ENCODE measurements at regions not wholly inside any gene's neighbourhood (a gene's known extent, or its start where the extent isn't known, plus 50 kb on each side); places are given as distances from the start of the nearest gene placed in this dataset.

DNA sequence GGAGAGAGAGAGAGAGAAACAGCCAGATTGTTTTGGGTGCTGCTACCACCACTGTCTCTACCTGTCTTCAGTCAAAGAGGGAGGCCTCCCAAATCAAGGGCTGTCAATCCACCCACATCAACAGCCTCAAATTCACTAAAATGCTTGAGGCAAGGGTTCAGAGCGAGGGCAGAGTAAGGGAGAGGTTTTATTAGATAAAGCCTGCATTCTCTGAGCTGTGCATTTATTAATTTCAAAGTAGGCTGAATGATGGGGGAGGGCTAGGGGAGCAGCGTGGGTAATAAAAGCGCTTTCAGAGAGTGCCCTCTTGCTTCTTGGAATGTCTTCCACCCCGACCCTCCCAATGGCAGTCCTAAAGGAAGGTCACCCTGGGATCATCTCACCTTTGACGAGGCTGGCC is 636.5 kb upstream of the TBX3 start:
- no peak for DNase-seq
- Histone ChIP-seq H3K9me3 (ENCODE audit: low read length) (no peaks in the 10 kb centered on the region), H3K27ac (ENCODE audit: low read depth, low read length) (no peak overlapping the region), H3K4me1 (ENCODE audit: insufficient read depth, low read length) (no peaks in the 10 kb centered on the region), H3K27me3 (ENCODE audit: insufficient read depth, low read length, poor library complexity, severe bottlenecking) (no peaks in the 10 kb centered on the region), H3K4me3 (ENCODE audit: low read length) (no peak overlapping the region), H3K36me3 (ENCODE audit: insufficient read depth, low read length) (no peaks in the 10 kb centered on the region)
- ChIA-PET POLR2A (no interaction called here), CTCF (no interaction called here)
- no peak overlapping the region for H3K4me3 Mint-ChIP-seq
- no peaks in the 10 kb centered on the region for H3K36me3 Mint-ChIP-seq
- no peaks in the 10 kb centered on the region for H3K27me3 Mint-ChIP-seq
- H3K4me1 Mint-ChIP-seq, result no peaks in the 10 kb centered on the region
- H3K9me3 Mint-ChIP-seq, result peaks cover 7 to 23% (median 10%) of the 10 kb centered on the region in 5 donors
- no peak overlapping the region for H3K27ac Mint-ChIP-seq

DNA sequence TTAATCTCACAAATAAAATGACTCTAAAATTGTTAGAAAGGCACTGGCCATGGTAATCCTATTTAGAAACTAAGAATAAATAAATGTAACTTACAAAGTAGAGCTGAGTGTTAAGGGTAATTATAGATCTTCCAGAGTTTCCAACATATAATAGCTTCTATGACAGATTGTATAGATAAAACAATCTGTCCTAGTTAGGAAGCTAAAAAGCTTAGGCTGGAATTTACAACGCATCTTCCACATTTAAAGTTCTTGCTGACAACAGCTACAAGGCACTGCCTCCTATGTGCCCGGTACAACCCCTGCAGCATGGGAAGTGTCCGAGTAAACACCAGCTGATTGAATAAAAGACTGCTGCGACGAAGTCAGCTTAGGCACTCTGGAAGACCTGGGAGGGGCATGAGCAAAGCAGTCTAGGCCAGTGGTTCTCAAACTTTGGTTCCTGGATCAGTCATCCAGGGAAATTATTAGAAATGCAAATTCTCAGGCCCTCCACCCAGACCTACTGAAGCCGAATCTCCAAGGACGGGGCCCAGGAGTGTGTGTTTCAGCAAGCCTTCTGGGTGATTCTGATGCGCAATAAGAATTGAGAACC is 635.6 kb upstream of the TBX3 start:
- no peaks in the 10 kb centered on the region for H3K36me3 Mint-ChIP-seq
- DNase-seq, result no peak
- H3K9me3 Mint-ChIP-seq, result peaks cover 7 to 21% (median 12%) of the 10 kb centered on the region in 5 donors
- H3K36me3 ChIP-seq (ENCODE audit: insufficient read depth, low read length), result no peaks in the 10 kb centered on the region
- no peaks in the 10 kb centered on the region for H3K27me3 Mint-ChIP-seq
- H3K4me1 ChIP-seq (ENCODE audit: insufficient read depth, low read length), result no peaks in the 10 kb centered on the region
- no peaks in the 10 kb centered on the region for H3K27me3 ChIP-seq (ENCODE audit: insufficient read depth, low read length, poor library complexity, severe bottlenecking)
- POLR2A ChIA-PET, result no interaction called here
- no peaks in the 10 kb centered on the region for H3K4me1 Mint-ChIP-seq
- CTCF ChIA-PET, result no interaction called here
- H3K27ac Mint-ChIP-seq, result no peak overlapping the region
- H3K4me3 ChIP-seq (ENCODE audit: low read length), result no peak overlapping the region
- no peaks in the 10 kb centered on the region for H3K9me3 ChIP-seq (ENCODE audit: low read length)
- no peak overlapping the region for H3K27ac ChIP-seq (ENCODE audit: low read depth, low read length)
- no peak overlapping the region for H3K4me3 Mint-ChIP-seq

DNA sequence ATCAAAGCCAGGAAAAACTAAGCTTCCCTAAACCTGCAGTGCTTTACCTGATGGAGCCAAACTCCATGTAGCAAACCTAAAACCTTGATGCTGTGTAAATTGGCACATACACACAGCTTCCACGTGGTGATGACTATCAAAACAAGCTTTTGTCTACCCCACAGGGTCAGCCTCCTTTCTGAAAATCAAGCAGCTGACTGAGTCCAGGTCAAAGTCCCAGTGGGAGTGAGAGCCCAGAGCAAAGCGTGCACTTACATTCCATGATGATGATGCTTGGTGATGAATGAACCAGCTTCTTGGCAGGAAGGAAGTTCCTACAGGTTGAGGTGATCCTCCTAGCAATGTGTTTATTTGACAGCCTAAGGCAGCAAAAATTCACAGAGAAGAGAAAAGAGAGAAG is 630.0 kb upstream of the TBX3 start:
- H3K9me3 Mint-ChIP-seq, result peaks cover 2 to 19% (median 9%) of the 10 kb centered on the region in 5 donors
- Histone ChIP-seq H3K27ac (ENCODE audit: low read depth, low read length) (no peak overlapping the region), H3K27me3 (ENCODE audit: insufficient read depth, low read length, poor library complexity, severe bottlenecking) (no peaks in the 10 kb centered on the region), H3K4me3 (ENCODE audit: low read length) (no peak overlapping the region), H3K9me3 (ENCODE audit: low read length) (no peaks in the 10 kb centered on the region), H3K4me1 (ENCODE audit: insufficient read depth, low read length) (no peaks in the 10 kb centered on the region), H3K36me3 (ENCODE audit: insufficient read depth, low read length) (no peaks in the 10 kb centered on the region)
- POLR2A ChIA-PET, result no interaction called here
- CTCF ChIA-PET, result no interaction called here
- H3K36me3 Mint-ChIP-seq, result no peaks in the 10 kb centered on the region
- no peaks in the 10 kb centered on the region for H3K27me3 Mint-ChIP-seq
- no peaks in the 10 kb centered on the region for H3K4me1 Mint-ChIP-seq
- DNase-seq, result no peak
- H3K27ac Mint-ChIP-seq, result no peak overlapping the region
- H3K4me3 Mint-ChIP-seq, result no peak overlapping the region

DNA sequence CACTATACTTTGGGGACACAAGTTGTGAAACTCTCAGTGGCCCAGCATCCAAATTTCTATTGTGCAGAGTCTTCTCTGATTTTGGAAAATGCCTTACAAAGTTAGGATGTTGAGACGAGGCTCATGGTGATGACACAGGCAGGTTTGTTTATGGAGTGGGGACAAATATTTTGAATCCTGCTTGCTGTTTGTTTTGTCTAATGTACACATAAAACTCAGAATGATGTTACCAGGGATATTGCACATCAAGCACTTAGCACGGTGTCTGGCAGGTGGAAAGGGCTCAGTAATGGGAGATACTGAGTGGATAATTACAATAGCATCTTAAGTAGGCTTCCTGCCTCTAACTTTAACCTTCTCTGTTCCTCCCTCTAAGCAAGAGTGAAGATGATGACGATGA is 628.9 kb upstream of the TBX3 start:
- Histone ChIP-seq H3K27me3 (ENCODE audit: insufficient read depth, low read length, poor library complexity, severe bottlenecking) (no peaks in the 10 kb centered on the region), H3K4me1 (ENCODE audit: insufficient read depth, low read length) (no peaks in the 10 kb centered on the region), H3K27ac (ENCODE audit: low read depth, low read length) (no peak overlapping the region), H3K4me3 (ENCODE audit: low read length) (no peak overlapping the region), H3K36me3 (ENCODE audit: insufficient read depth, low read length) (no peaks in the 10 kb centered on the region), H3K9me3 (ENCODE audit: low read length) (no peaks in the 10 kb centered on the region)
- Mint-ChIP-seq H3K36me3 (no peaks in the 10 kb centered on the region), H3K4me3 (no peak overlapping the region), H3K4me1 (no peaks in the 10 kb centered on the region), H3K9me3 (peaks cover 2 to 19% (median 9%) of the 10 kb centered on the region in 5 donors), H3K27me3 (no peaks in the 10 kb centered on the region), H3K27ac (no peak overlapping the region)
- CTCF ChIA-PET, result no interaction called here
- DNase-seq, result no peak
- POLR2A ChIA-PET, result no interaction called here

DNA sequence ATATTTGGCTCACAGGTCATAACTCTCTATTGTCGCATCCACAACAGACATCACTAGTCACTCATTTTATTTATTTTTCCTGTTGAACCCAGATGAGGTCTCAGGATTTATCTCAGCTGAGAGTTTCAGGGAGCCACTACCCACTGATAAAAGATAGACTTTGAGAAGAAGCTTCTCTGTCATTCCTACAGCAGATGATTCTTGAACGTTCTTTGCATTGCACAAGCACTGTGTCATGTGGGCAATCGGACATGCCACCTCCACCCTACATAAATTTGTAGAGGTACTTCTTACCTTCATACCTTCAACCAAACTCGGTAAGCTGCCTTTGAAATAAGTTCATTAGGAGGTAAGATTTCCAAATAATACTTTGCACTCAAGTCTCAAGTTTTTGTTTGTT is 627.9 kb upstream of the TBX3 start:
- H3K27ac ChIP-seq (ENCODE audit: low read depth, low read length), result no peak overlapping the region
- Mint-ChIP-seq H3K9me3 (peaks cover 2 to 21% (median 4%) of the 10 kb centered on the region in 5 donors), H3K4me3 (no peak overlapping the region), H3K36me3 (no peaks in the 10 kb centered on the region), H3K27me3 (no peaks in the 10 kb centered on the region), H3K4me1 (no peaks in the 10 kb centered on the region), H3K27ac (no peak overlapping the region)
- ChIA-PET CTCF (no interaction called here), POLR2A (no interaction called here)
- no peaks in the 10 kb centered on the region for H3K27me3 ChIP-seq (ENCODE audit: insufficient read depth, low read length, poor library complexity, severe bottlenecking)
- no peaks in the 10 kb centered on the region for H3K4me1 ChIP-seq (ENCODE audit: insufficient read depth, low read length)
- H3K36me3 ChIP-seq (ENCODE audit: insufficient read depth, low read length), result no peaks in the 10 kb centered on the region
- H3K9me3 ChIP-seq (ENCODE audit: low read length), result no peaks in the 10 kb centered on the region
- no peak overlapping the region for H3K4me3 ChIP-seq (ENCODE audit: low read length)
- no peak for DNase-seq

DNA sequence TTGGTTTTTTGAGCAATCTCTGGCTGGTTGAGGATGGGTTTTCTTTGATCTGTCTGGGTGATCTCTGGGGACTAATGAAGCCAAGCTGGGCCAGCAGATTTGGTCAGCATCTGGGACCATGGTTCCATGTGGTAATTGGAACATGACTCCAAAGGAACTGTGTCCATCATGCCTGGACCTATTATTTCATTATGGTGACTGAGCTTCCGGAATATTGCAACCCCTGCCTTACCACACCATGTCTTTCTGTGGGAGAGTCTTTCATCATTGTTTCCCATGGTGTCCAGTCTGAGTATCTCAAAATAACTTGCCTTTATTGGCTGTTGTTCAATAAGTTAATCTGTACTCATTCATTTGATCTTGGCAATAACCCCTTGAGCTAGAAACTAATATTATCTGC is 624.9 kb upstream of the TBX3 start:
- Mint-ChIP-seq H3K4me3 (no peak overlapping the region), H3K9me3 (peaks cover 0 to 13% (median 4%) of the 10 kb centered on the region in 5 donors), H3K36me3 (no peaks in the 10 kb centered on the region), H3K4me1 (no peaks in the 10 kb centered on the region), H3K27me3 (no peaks in the 10 kb centered on the region), H3K27ac (no peak overlapping the region)
- no peak overlapping the region for H3K27ac ChIP-seq (ENCODE audit: low read depth, low read length)
- H3K9me3 ChIP-seq (ENCODE audit: low read length), result no peaks in the 10 kb centered on the region
- ChIA-PET CTCF (no interaction called here), POLR2A (no interaction called here)
- no peaks in the 10 kb centered on the region for H3K4me1 ChIP-seq (ENCODE audit: insufficient read depth, low read length)
- H3K27me3 ChIP-seq (ENCODE audit: insufficient read depth, low read length, poor library complexity, severe bottlenecking), result no peaks in the 10 kb centered on the region
- no peaks in the 10 kb centered on the region for H3K36me3 ChIP-seq (ENCODE audit: insufficient read depth, low read length)
- no peak overlapping the region for H3K4me3 ChIP-seq (ENCODE audit: low read length)
- no peak for DNase-seq

DNA sequence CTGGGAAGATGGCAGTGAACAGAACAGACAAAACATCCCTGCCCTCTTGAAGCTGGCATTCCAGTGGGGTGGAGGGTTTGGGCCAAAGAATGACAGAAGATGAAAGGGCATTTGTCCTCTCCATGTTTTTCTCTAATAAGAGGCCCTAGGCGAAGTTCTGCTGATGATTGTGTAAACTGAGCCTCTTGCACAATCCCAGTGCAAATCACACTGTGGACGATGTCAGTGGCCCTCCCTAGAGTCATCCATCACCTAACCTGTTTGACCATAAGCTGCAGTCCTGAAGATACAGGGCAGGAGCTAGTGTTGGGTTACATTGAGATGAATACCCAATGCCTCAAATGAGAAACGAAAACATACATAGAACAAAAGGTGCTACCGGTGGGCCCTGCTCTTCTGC is 622.4 kb upstream of the TBX3 start:
- H3K4me3 Mint-ChIP-seq, result no peak overlapping the region
- no peak overlapping the region for H3K27ac Mint-ChIP-seq
- Histone ChIP-seq H3K4me1 (ENCODE audit: insufficient read depth, low read length) (no peaks in the 10 kb centered on the region), H3K4me3 (ENCODE audit: low read length) (no peak overlapping the region), H3K36me3 (ENCODE audit: insufficient read depth, low read length) (no peaks in the 10 kb centered on the region), H3K27ac (ENCODE audit: low read depth, low read length) (no peak overlapping the region), H3K9me3 (ENCODE audit: low read length) (no peaks in the 10 kb centered on the region), H3K27me3 (ENCODE audit: insufficient read depth, low read length, poor library complexity, severe bottlenecking) (no peaks in the 10 kb centered on the region)
- H3K4me1 Mint-ChIP-seq, result no peaks in the 10 kb centered on the region
- no peaks in the 10 kb centered on the region for H3K27me3 Mint-ChIP-seq
- peaks cover 0 to 11% (median 9%) of the 10 kb centered on the region in 5 donors for H3K9me3 Mint-ChIP-seq
- no peaks in the 10 kb centered on the region for H3K36me3 Mint-ChIP-seq
- ChIA-PET POLR2A (no interaction called here), CTCF (no interaction called here)
- no peak for DNase-seq

DNA sequence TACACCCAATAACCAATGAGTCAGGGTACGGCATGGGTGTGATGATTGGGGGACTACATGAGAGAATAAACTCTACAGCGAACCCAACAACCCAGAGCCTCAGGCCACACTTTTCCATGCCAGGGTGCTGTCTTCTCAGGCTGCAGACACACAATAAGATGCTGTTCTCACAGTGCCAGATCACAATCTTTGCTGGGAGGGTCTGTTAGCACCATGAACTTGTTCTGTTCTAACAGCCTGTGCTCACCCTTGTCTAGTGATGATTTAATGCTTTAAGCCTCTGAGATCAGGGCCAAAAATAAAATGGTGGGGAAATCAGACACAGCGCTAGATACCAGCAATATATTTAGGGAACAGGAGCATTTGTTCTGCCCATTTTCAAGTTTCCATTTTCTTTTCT is 621.9 kb upstream of the TBX3 start:
- H3K36me3 ChIP-seq (ENCODE audit: insufficient read depth, low read length), result no peaks in the 10 kb centered on the region
- H3K4me1 ChIP-seq (ENCODE audit: insufficient read depth, low read length), result no peaks in the 10 kb centered on the region
- H3K4me3 ChIP-seq (ENCODE audit: low read length), result no peak overlapping the region
- Mint-ChIP-seq H3K27me3 (no peaks in the 10 kb centered on the region), H3K4me3 (no peak overlapping the region), H3K9me3 (peaks cover 0 to 15% (median 8%) of the 10 kb centered on the region in 5 donors), H3K36me3 (no peaks in the 10 kb centered on the region), H3K27ac (no peak overlapping the region), H3K4me1 (no peaks in the 10 kb centered on the region)
- H3K27me3 ChIP-seq (ENCODE audit: insufficient read depth, low read length, poor library complexity, severe bottlenecking), result no peaks in the 10 kb centered on the region
- DNase-seq, result no peak
- H3K9me3 ChIP-seq (ENCODE audit: low read length), result no peaks in the 10 kb centered on the region
- ChIA-PET POLR2A (no interaction called here), CTCF (no interaction called here)
- H3K27ac ChIP-seq (ENCODE audit: low read depth, low read length), result no peak overlapping the region

DNA sequence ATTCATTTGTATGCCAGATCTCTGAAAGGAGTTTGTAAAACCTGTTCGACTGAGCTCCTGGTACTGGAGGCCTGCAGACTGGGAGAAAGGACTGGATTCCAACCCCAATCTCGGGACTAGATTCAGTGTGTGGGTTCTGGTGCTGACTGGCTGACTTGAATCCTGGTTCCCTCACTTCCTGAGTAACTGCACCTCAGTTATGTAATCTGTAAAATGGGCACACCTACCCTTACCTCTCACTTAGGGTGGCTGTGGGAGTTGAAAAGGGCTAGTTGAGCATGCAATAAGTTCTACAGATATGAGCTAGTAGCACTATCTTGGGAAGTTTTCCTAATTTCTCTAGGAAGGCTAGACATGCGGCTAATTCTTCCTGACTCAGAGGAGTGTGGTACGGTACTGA is 621.3 kb upstream of the TBX3 start:
- H3K4me1 ChIP-seq (ENCODE audit: insufficient read depth, low read length), result no peaks in the 10 kb centered on the region
- Mint-ChIP-seq H3K9me3 (peaks cover 0 to 14% (median 6%) of the 10 kb centered on the region in 5 donors), H3K4me1 (no peaks in the 10 kb centered on the region), H3K4me3 (no peak overlapping the region), H3K27me3 (no peaks in the 10 kb centered on the region), H3K36me3 (no peaks in the 10 kb centered on the region), H3K27ac (no peak overlapping the region)
- H3K27ac ChIP-seq (ENCODE audit: low read depth, low read length), result no peak overlapping the region
- no peak for DNase-seq
- no peaks in the 10 kb centered on the region for H3K9me3 ChIP-seq (ENCODE audit: low read length)
- ChIA-PET CTCF (no interaction called here), POLR2A (no interaction called here)
- H3K36me3 ChIP-seq (ENCODE audit: insufficient read depth, low read length), result no peaks in the 10 kb centered on the region
- H3K4me3 ChIP-seq (ENCODE audit: low read length), result no peak overlapping the region
- no peaks in the 10 kb centered on the region for H3K27me3 ChIP-seq (ENCODE audit: insufficient read depth, low read length, poor library complexity, severe bottlenecking)

Measured in CD8-positive, alpha-beta memory T cell (primary cell).